ENCODE measurements at regions not wholly inside any gene's neighbourhood (a gene's known extent, or its start where the extent isn't known, plus 50 kb on each side); places are given as distances from the start of the nearest gene placed in this dataset.

DNA sequence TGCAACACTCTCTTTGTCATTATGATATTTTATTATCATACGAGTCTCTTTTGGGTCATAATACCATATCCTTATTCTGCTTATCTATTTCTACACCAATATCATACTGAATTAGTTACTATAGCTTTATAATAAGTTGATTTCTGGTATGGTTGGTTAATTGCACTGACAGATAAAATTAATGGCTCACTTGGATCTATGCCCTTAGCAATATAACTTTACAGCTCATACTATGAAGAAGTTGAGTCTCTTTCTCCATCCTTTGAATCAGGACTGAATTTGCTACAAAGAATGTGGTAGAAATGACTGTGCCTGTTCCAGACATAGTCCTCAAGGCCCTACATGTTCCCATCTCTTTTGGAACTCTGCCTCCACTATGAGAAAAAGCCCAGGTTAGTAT lies 139.7 kb upstream of the DYRK2 start:
- Histone ChIP-seq H3K27me3 (replicated peaks; ENCODE audit: insufficient read depth) (no peaks in the 10 kb centered on the region), H3K36me3 (no peaks in the 10 kb centered on the region), H3K4me3 (no peak overlapping the region), H3K9me3 (no peaks in the 10 kb centered on the region), H3K27ac (no peak overlapping the region), H3K4me1 (replicated peaks) (no peaks in the 10 kb centered on the region)
- TF ChIP-seq POLR2A (IDR thresholded peaks at IDR 0.05): no peak
- TF ChIP-seq, protein P1, sequence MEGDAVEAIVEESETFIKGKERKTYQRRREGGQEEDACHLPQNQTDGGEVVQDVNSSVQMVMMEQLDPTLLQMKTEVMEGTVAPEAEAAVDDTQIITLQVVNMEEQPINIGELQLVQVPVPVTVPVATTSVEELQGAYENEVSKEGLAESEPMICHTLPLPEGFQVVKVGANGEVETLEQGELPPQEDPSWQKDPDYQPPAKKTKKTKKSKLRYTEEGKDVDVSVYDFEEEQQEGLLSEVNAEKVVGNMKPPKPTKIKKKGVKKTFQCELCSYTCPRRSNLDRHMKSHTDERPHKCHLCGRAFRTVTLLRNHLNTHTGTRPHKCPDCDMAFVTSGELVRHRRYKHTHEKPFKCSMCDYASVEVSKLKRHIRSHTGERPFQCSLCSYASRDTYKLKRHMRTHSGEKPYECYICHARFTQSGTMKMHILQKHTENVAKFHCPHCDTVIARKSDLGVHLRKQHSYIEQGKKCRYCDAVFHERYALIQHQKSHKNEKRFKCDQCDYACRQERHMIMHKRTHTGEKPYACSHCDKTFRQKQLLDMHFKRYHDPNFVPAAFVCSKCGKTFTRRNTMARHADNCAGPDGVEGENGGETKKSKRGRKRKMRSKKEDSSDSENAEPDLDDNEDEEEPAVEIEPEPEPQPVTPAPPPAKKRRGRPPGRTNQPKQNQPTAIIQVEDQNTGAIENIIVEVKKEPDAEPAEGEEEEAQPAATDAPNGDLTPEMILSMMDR (IDR thresholded peaks at IDR 0.05): no peak
- TF ChIP-seq POLR2AphosphoS5 (IDR thresholded peaks at IDR 0.05): no peak
- intact Hi-C loops (cut with DNase I): no loop called here
- DNase-seq (ENCODE audit: low spot score): no peak
- WGBS: 94% methylated on average over 1 of the region's 1 CpG

DNA sequence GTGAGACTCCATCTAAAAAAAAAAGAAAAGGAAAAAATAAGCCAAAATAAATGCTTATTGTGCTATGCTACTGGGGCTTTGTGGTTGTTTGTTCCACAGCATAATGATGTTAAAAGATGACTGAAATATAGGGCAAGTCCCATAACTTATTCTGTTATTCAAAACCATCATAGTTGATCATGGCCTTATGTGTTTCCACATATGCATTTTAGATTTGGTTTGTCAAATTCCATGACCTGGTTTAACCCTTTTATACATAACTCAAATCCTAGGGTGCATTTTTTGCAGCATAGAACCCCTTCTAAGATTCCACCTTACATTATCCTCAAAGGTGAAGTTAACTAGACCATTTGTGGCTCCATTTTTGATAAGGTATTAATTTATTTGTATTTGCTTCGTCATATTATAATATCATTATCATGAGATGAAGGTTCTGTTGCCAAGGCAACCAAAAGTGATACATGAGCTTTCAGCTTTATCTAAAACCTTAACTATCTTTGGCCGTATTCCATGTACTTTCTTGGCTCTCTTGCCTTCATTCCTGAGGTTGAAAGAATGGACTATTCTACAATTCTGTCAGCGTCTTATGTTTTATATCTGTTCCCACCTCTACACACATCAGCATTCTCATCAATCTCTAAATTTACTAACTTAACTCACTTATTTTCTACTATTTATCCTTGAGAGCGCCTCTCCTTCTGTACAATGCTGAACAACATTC lies 138.7 kb upstream of the DYRK2 start:
- intact Hi-C loops (cut with DNase I): no loop called here
- no peaks in the 10 kb centered on the region for H3K4me1 ChIP-seq (replicated peaks)
- H3K36me3 ChIP-seq: no peaks in the 10 kb centered on the region
- H3K4me3 ChIP-seq: no peak overlapping the region
- DNase-seq (ENCODE audit: low spot score): no peak
- no peaks in the 10 kb centered on the region for H3K9me3 ChIP-seq
- no peaks in the 10 kb centered on the region for H3K27me3 ChIP-seq (replicated peaks; ENCODE audit: insufficient read depth)
- no peak overlapping the region for H3K27ac ChIP-seq
- TF ChIP-seq, protein P1 (IDR thresholded peaks at IDR 0.05): no peak
- TF ChIP-seq POLR2A (IDR thresholded peaks at IDR 0.05) (no peak), POLR2AphosphoS5 (IDR thresholded peaks at IDR 0.05) (no peak)
- WGBS: 63% methylated on average over 4 of the region's 4 CpGs

GRCh38 chr12:67512061-67512460 lies 136.5 kb upstream of the DYRK2 start:
- no peaks in the 10 kb centered on the region for H3K36me3 ChIP-seq

GRCh38 chr12:67514502-67514901 lies 134.0 kb upstream of the DYRK2 start:
- WGBS: 58% methylated on average over 3 of the region's 3 CpGs
- Histone ChIP-seq H3K4me3 (no peak overlapping the region), H3K27me3 (replicated peaks; ENCODE audit: insufficient read depth) (no peaks in the 10 kb centered on the region), H3K4me1 (replicated peaks) (no peaks in the 10 kb centered on the region), H3K36me3 (no peaks in the 10 kb centered on the region), H3K27ac (no peak overlapping the region), H3K9me3 (no peaks in the 10 kb centered on the region)
- TF ChIP-seq, protein P1 (IDR thresholded peaks at IDR 0.05): no peak
- TF ChIP-seq POLR2AphosphoS5 (IDR thresholded peaks at IDR 0.05): no peak
- no peak for TF ChIP-seq POLR2A (IDR thresholded peaks at IDR 0.05)
- DNase-seq (ENCODE audit: low spot score): no peak
- intact Hi-C loops (cut with DNase I): no loop called here

More at GRCh38 chr12:67512061-67512460, 136.5 kb upstream of the DYRK2 start:
- Histone ChIP-seq H3K9me3 (no peaks in the 10 kb centered on the region), H3K4me3 (no peak overlapping the region), H3K27ac (no peak overlapping the region), H3K4me1 (replicated peaks) (no peaks in the 10 kb centered on the region), H3K27me3 (replicated peaks; ENCODE audit: insufficient read depth) (no peaks in the 10 kb centered on the region)
- intact Hi-C loops (cut with DNase I): no loop called here
- TF ChIP-seq POLR2AphosphoS5 (IDR thresholded peaks at IDR 0.05): no peak
- TF ChIP-seq, protein P1 (IDR thresholded peaks at IDR 0.05): no peak
- no peak for TF ChIP-seq POLR2A (IDR thresholded peaks at IDR 0.05)
- DNase-seq (ENCODE audit: low spot score): no peak

GRCh38 chr12:67515679-67516340 lies 132.7 kb upstream of the DYRK2 start:
- H3K27me3 ChIP-seq (replicated peaks; ENCODE audit: insufficient read depth): no peaks in the 10 kb centered on the region
- no peaks in the 10 kb centered on the region for H3K9me3 ChIP-seq
- WGBS: 82% methylated on average over 10 of the region's 10 CpGs
- H3K27ac ChIP-seq: no peak overlapping the region
- intact Hi-C loops (cut with DNase I): no loop called here
- TF ChIP-seq POLR2A (IDR thresholded peaks at IDR 0.05) (no peak), POLR2AphosphoS5 (IDR thresholded peaks at IDR 0.05) (no peak)
- TF ChIP-seq, protein P1 (IDR thresholded peaks at IDR 0.05): no peak
- H3K4me3 ChIP-seq: no peak overlapping the region
- no peaks in the 10 kb centered on the region for H3K36me3 ChIP-seq
- H3K4me1 ChIP-seq (replicated peaks): no peaks in the 10 kb centered on the region
- no peak for DNase-seq (ENCODE audit: low spot score)
